ENCODE measurements at regions not wholly inside any gene's neighbourhood (a gene's known extent, or its start where the extent isn't known, plus 50 kb on each side); places are given as distances from the start of the nearest gene placed in this dataset.
"Not testable (repeated sequence)": the region's sequence is repeated elsewhere in the genome, so short reads cannot be mapped to it uniquely, and the experiment has no call there.

- TF ChIP-seq POLR2AphosphoS5 (IDR thresholded peaks at IDR 0.05; ENCODE audit: low read depth, low read length) (no peak), POLR2A (IDR thresholded peaks at IDR 0.05; ENCODE audit: low read depth, low read length) (no peak), TAF1 (IDR thresholded peaks at IDR 0.05; ENCODE audit: borderline replicate concordance, low read depth, low read length) (no peak)
- DNase-seq (ENCODE audit: insufficient read length) (no peak), FAIRE-seq (no peak)
These were observed 1628.7 kb downstream of the REEP3 start for GRCh38 chr10:65149878-65150277.

- TF ChIP-seq TAF1 (IDR thresholded peaks at IDR 0.05; ENCODE audit: borderline replicate concordance, low read depth, low read length) = no peak
- no peak for TF ChIP-seq POLR2A (IDR thresholded peaks at IDR 0.05; ENCODE audit: low read depth, low read length)
- TF ChIP-seq POLR2AphosphoS5 (IDR thresholded peaks at IDR 0.05; ENCODE audit: low read depth, low read length) = no peak
- FAIRE-seq (no peak), DNase-seq (ENCODE audit: insufficient read length) (no peak)
These were observed 1645.1 kb downstream of the REEP3 start for GRCh38 chr10:65166272-65166671.

- TF ChIP-seq POLR2AphosphoS5 (IDR thresholded peaks at IDR 0.05; ENCODE audit: low read depth, low read length) (no peak), TAF1 (IDR thresholded peaks at IDR 0.05; ENCODE audit: borderline replicate concordance, low read depth, low read length) (no peak), POLR2A (IDR thresholded peaks at IDR 0.05; ENCODE audit: low read depth, low read length) (no peak)
- DNase-seq (ENCODE audit: insufficient read length) (no peak), FAIRE-seq (no peak)
These were observed 1651.0 kb downstream of the REEP3 start for GRCh38 chr10:65172249-65172648.

GRCh38 chr10:65176994-65177393, 1655.8 kb downstream of the REEP3 start:
- DNase-seq (ENCODE audit: insufficient read length) = no peak
- no peak for FAIRE-seq

GRCh38 chr10:65183236-65183635, 1662.0 kb downstream of the REEP3 start:
- TF ChIP-seq TAF1 (IDR thresholded peaks at IDR 0.05; ENCODE audit: borderline replicate concordance, low read depth, low read length) (no peak), POLR2A (IDR thresholded peaks at IDR 0.05; ENCODE audit: low read depth, low read length) (no peak)
- FAIRE-seq (no peak), DNase-seq (ENCODE audit: insufficient read length) (no peak)

More at GRCh38 chr10:65176994-65177393, 1655.8 kb downstream of the REEP3 start:
- TF ChIP-seq POLR2A (IDR thresholded peaks at IDR 0.05; ENCODE audit: low read depth, low read length) (no peak), TAF1 (IDR thresholded peaks at IDR 0.05; ENCODE audit: borderline replicate concordance, low read depth, low read length) (no peak), POLR2AphosphoS5 (IDR thresholded peaks at IDR 0.05; ENCODE audit: low read depth, low read length) (no peak)

GRCh38 chr10:65186668-65187067, 1665.5 kb downstream of the REEP3 start:
- not testable (repeated sequence) for DNase-seq (ENCODE audit: insufficient read length); FAIRE-seq

- no peak for TF ChIP-seq POLR2AphosphoS5 (IDR thresholded peaks at IDR 0.05; ENCODE audit: low read depth, low read length)
- TF ChIP-seq POLR2A (IDR thresholded peaks at IDR 0.05; ENCODE audit: low read depth, low read length) = no peak
- TF ChIP-seq TAF1 (IDR thresholded peaks at IDR 0.05; ENCODE audit: borderline replicate concordance, low read depth, low read length) = no peak
- FAIRE-seq (no peak), DNase-seq (ENCODE audit: insufficient read length) (no peak)
These were observed 1672.9 kb downstream of the REEP3 start for GRCh38 chr10:65194126-65194525.

GRCh38 chr10:65194555-65194954, 1673.4 kb downstream of the REEP3 start:
- DNase-seq (ENCODE audit: insufficient read length) (no peak), FAIRE-seq (no peak)
- no peak for TF ChIP-seq POLR2A (IDR thresholded peaks at IDR 0.05; ENCODE audit: low read depth, low read length)
- TF ChIP-seq POLR2AphosphoS5 (IDR thresholded peaks at IDR 0.05; ENCODE audit: low read depth, low read length) = no peak
- TF ChIP-seq TAF1 (IDR thresholded peaks at IDR 0.05; ENCODE audit: borderline replicate concordance, low read depth, low read length) = no peak

GRCh38 chr10:65196111-65196510, 1674.9 kb downstream of the REEP3 start:
- no peak for DNase-seq (ENCODE audit: insufficient read length)
- no peak for TF ChIP-seq POLR2A (IDR thresholded peaks at IDR 0.05; ENCODE audit: low read depth, low read length)
- no peak for TF ChIP-seq TAF1 (IDR thresholded peaks at IDR 0.05; ENCODE audit: borderline replicate concordance, low read depth, low read length)
- TF ChIP-seq POLR2AphosphoS5 (IDR thresholded peaks at IDR 0.05; ENCODE audit: low read depth, low read length) = no peak
- FAIRE-seq = no peak

GRCh38 chr10:65197935-65198334, 1676.7 kb downstream of the REEP3 start:
- FAIRE-seq (no peak), DNase-seq (ENCODE audit: insufficient read length) (no peak)
- TF ChIP-seq TAF1 (IDR thresholded peaks at IDR 0.05; ENCODE audit: borderline replicate concordance, low read depth, low read length) (no peak), POLR2A (IDR thresholded peaks at IDR 0.05; ENCODE audit: low read depth, low read length) (no peak), POLR2AphosphoS5 (IDR thresholded peaks at IDR 0.05; ENCODE audit: low read depth, low read length) (no peak)

GRCh38 chr10:65201491-65201890, 1680.3 kb downstream of the REEP3 start:
- DNase-seq (ENCODE audit: insufficient read length) = no peak
- FAIRE-seq = no peak
- TF ChIP-seq TAF1 (IDR thresholded peaks at IDR 0.05; ENCODE audit: borderline replicate concordance, low read depth, low read length) (no peak), POLR2A (IDR thresholded peaks at IDR 0.05; ENCODE audit: low read depth, low read length) (no peak), POLR2AphosphoS5 (IDR thresholded peaks at IDR 0.05; ENCODE audit: low read depth, low read length) (no peak)

GRCh38 chr10:65204999-65205398, 1683.8 kb downstream of the REEP3 start:
- FAIRE-seq = no peak
- TF ChIP-seq TAF1 (IDR thresholded peaks at IDR 0.05; ENCODE audit: borderline replicate concordance, low read depth, low read length) (no peak), POLR2AphosphoS5 (IDR thresholded peaks at IDR 0.05; ENCODE audit: low read depth, low read length) (no peak), POLR2A (IDR thresholded peaks at IDR 0.05; ENCODE audit: low read depth, low read length) (no peak)
- no peak for DNase-seq (ENCODE audit: insufficient read length)

- no peak for DNase-seq (ENCODE audit: insufficient read length)
- TF ChIP-seq POLR2A (IDR thresholded peaks at IDR 0.05; ENCODE audit: low read depth, low read length) (no peak), TAF1 (IDR thresholded peaks at IDR 0.05; ENCODE audit: borderline replicate concordance, low read depth, low read length) (no peak), POLR2AphosphoS5 (IDR thresholded peaks at IDR 0.05; ENCODE audit: low read depth, low read length) (no peak)
- FAIRE-seq = no peak
These were observed 1692.0 kb downstream of the REEP3 start for GRCh38 chr10:65213170-65213569.

All from GM12892 (cell line).